ENCODE measurements at regions not wholly inside any gene's neighbourhood (a gene's known extent, or its start where the extent isn't known, plus 50 kb on each side); places are given as distances from the start of the nearest gene placed in this dataset.
A peak's percentile ranks its signal among the peaks of the same experiment; 100 is the strongest.

DNA sequence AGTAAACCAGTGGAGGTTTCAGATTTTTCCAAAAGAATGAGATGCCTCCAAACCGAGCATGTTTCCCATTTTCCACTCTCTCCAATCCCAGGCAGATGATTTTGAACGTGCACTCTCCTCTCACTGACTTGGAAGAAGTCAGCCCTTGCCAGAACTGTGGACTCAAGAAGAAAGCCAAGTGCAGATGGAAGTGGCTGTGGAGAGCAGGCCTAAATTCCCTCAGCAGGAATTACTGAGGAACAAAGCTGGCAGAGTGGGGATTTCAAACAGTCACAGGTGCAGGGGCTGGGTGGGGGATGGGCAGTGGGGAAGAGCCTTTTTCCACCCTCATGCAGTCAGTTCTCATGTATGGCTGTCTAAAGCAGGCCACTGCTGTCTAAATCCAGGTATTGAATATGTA, 55.3 kb downstream of the PABIR2 start:
- Mint-ChIP-seq H3K9me3 (ENCODE audit: unreplicated experiment) (no peaks in the 10 kb centered on the region), H3K4me3 (ENCODE audit: unreplicated experiment) (no peak overlapping the region), H3K4me1 (ENCODE audit: unreplicated experiment) (peaks cover 16% of the 10 kb centered on the region), H3K36me3 (ENCODE audit: low read depth, unreplicated experiment) (no peaks in the 10 kb centered on the region), H3K27ac (ENCODE audit: unreplicated experiment) (no peak overlapping the region), H3K27me3 (ENCODE audit: unreplicated experiment) (peaks cover 2% of the 10 kb centered on the region)
- TF ChIP-seq, protein P1, sequence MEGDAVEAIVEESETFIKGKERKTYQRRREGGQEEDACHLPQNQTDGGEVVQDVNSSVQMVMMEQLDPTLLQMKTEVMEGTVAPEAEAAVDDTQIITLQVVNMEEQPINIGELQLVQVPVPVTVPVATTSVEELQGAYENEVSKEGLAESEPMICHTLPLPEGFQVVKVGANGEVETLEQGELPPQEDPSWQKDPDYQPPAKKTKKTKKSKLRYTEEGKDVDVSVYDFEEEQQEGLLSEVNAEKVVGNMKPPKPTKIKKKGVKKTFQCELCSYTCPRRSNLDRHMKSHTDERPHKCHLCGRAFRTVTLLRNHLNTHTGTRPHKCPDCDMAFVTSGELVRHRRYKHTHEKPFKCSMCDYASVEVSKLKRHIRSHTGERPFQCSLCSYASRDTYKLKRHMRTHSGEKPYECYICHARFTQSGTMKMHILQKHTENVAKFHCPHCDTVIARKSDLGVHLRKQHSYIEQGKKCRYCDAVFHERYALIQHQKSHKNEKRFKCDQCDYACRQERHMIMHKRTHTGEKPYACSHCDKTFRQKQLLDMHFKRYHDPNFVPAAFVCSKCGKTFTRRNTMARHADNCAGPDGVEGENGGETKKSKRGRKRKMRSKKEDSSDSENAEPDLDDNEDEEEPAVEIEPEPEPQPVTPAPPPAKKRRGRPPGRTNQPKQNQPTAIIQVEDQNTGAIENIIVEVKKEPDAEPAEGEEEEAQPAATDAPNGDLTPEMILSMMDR (IDR thresholded peaks at IDR 0.05; ENCODE audit: unreplicated experiment), result no peak
- DNase-seq (ENCODE audit: low spot score), result no peak

DNA sequence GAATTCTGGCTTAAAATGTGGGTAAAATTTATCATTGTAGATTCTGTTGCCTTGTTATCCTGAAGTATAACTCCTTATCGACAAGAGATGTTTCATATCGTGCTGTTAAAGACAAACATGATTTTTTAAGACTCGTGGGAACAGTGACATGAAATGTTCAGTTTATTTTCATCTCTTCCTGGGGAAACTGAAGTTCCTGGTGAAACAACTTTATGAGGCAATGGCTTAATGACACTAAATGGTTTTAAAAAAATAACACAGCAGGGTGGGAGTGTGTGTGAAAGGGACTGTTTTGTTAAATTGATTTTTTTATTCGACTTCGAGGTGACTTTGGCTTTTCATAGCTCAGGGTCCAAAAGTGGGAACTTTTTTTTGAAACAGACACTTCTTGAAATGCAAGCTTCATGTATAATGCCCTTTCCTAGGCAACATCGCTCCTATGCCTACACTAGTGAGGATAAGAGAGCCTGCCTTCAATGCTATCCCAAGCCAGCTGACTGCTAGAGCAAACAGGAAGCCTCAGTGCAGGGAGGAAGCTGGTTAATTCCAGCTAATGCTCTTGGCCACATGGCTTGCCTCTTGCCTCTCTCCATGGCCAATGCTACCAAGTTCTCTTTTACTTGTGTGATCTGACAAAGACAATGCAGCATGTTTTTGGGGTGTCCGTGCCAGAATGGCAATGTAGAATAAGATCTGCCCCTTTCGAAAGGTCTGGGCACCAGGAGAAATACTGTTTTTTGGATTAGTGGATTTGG, 57.8 kb downstream of the PABIR2 start:
- no peak overlapping the region for H3K4me3 Mint-ChIP-seq (ENCODE audit: unreplicated experiment)
- H3K36me3 Mint-ChIP-seq (ENCODE audit: low read depth, unreplicated experiment), result no peaks in the 10 kb centered on the region
- peaks cover 11% of the 10 kb centered on the region for H3K4me1 Mint-ChIP-seq (ENCODE audit: unreplicated experiment)
- H3K27me3 Mint-ChIP-seq (ENCODE audit: unreplicated experiment), result no peaks in the 10 kb centered on the region
- no peak for DNase-seq (ENCODE audit: low spot score)
- H3K27ac Mint-ChIP-seq (ENCODE audit: unreplicated experiment), result peak overlapping the region; percentile 67
- H3K9me3 Mint-ChIP-seq (ENCODE audit: unreplicated experiment), result no peaks in the 10 kb centered on the region
- TF ChIP-seq, protein P1 (IDR thresholded peaks at IDR 0.05; ENCODE audit: unreplicated experiment), result no peak

DNA sequence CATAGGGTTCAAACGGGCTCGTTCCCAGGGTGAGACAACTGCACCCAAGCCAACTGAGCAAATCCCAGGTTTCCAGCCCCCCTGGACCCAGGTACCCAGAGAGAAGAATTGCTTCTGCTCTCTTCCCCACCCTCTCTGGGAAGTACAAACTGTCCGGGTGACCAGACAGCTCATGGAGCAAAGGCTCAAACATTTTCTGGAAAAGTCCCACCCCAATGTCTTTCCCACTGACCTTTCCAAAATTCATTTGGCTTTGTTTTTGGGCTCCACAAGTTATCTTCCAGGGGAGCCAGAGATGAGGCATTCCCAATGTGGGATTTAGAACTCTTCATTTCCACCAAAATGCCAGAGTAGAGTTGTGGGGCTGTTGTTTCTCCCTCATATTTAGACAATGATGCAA, 58.6 kb downstream of the PABIR2 start:
- Mint-ChIP-seq H3K9me3 (ENCODE audit: unreplicated experiment) (no peaks in the 10 kb centered on the region), H3K4me3 (ENCODE audit: unreplicated experiment) (no peak overlapping the region), H3K36me3 (ENCODE audit: low read depth, unreplicated experiment) (no peaks in the 10 kb centered on the region), H3K27ac (ENCODE audit: unreplicated experiment) (no peak overlapping the region), H3K4me1 (ENCODE audit: unreplicated experiment) (peaks cover 16% of the 10 kb centered on the region), H3K27me3 (ENCODE audit: unreplicated experiment) (peaks cover 1% of the 10 kb centered on the region)
- DNase-seq (ENCODE audit: low spot score), result no peak
- TF ChIP-seq, protein P1 (IDR thresholded peaks at IDR 0.05; ENCODE audit: unreplicated experiment), result no peak

DNA sequence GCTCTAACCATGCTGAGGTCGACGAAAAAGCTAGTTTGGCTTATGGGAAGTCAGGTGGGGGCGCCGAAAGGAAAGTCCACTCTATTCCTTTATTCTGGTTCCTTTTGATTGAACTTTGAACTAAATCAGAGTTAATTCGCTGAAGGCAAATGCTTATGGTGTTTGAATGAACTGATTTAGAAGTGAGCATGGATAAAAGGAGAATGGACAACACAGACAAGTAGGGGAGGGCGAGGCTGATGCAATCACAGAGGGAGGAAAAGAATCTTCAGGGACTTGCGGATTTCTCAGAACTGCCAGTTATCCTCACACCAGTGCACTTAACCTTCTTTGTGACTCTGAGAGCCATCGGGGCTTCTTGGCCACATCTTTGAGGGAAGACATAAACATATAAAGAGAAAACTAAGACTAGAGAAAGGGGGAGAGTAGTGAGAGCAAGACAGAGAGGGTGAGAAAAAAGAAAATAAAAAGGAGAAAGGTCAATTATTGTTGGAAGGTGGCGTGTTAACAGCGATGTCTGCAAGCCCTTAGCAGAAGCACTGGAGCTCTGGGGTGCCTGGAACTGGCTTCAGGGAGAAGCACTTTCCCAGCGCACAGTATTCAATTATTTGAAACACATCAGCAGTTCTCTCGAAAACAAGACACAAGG, 59.2 kb downstream of the PABIR2 start:
- no peaks in the 10 kb centered on the region for H3K9me3 Mint-ChIP-seq (ENCODE audit: unreplicated experiment)
- DNase-seq (ENCODE audit: low spot score), result no peak
- TF ChIP-seq, protein P1 (IDR thresholded peaks at IDR 0.05; ENCODE audit: unreplicated experiment), result no peak
- H3K27ac Mint-ChIP-seq (ENCODE audit: unreplicated experiment), result no peak overlapping the region
- no peaks in the 10 kb centered on the region for H3K36me3 Mint-ChIP-seq (ENCODE audit: low read depth, unreplicated experiment)
- H3K27me3 Mint-ChIP-seq (ENCODE audit: unreplicated experiment), result peaks cover 2% of the 10 kb centered on the region
- no peak overlapping the region for H3K4me3 Mint-ChIP-seq (ENCODE audit: unreplicated experiment)
- peaks cover 22% of the 10 kb centered on the region for H3K4me1 Mint-ChIP-seq (ENCODE audit: unreplicated experiment)

DNA sequence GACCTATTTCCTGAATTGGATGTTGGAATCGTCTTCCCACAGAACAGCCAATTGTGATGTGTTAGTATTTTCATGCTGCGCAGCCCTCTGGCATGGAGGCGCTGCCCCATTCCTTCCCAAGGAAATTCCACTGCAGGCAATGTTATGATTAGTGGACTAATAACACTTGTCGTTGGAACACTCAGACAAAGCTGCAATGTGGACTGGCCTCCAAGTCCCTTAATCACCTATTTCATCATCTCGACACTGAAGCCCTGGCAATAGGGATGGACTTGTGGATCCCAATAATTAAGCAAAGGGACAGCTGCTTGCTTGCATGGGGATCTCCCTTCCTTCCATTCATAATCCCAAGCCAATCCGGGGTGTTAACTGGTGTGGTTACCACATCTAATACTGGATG, 59.9 kb downstream of the PABIR2 start:
- no peak overlapping the region for H3K4me3 Mint-ChIP-seq (ENCODE audit: unreplicated experiment)
- TF ChIP-seq, protein P1 (IDR thresholded peaks at IDR 0.05; ENCODE audit: unreplicated experiment), result no peak
- no peaks in the 10 kb centered on the region for H3K36me3 Mint-ChIP-seq (ENCODE audit: low read depth, unreplicated experiment)
- no peak for DNase-seq (ENCODE audit: low spot score)
- H3K4me1 Mint-ChIP-seq (ENCODE audit: unreplicated experiment), result peaks cover 27% of the 10 kb centered on the region
- H3K9me3 Mint-ChIP-seq (ENCODE audit: unreplicated experiment), result no peaks in the 10 kb centered on the region
- no peak overlapping the region for H3K27ac Mint-ChIP-seq (ENCODE audit: unreplicated experiment)
- H3K27me3 Mint-ChIP-seq (ENCODE audit: unreplicated experiment), result peaks cover 5% of the 10 kb centered on the region
